K562 (cell line): ENCODE measurements at regions not wholly inside any gene's neighbourhood (a gene's known extent, or its start where the extent isn't known, plus 50 kb on each side); places are given as distances from the start of the nearest gene placed in this dataset.

ENCODE experiments used
- ATAC-seq: fragments of 200-7000 bp; cut with Tn5 transposase; 3 replicates; pipeline ENCODE4 v1.9.1; 2020; ENCODE audit warnings: moderate library complexity
- BruUV-seq: library from RNA; stranded (reverse); fragments of 400-500 nt; replicated peaks from 2 replicates; lab custom pipeline; 2021; lab: Mats Ljungman, UMichigan
- CTCF ChIA-PET: fragments of 300-600 bp; formaldehyde crosslinking; extraction: SDS; loops from one replicate; lab custom pipeline; 2021; ENCODE audit warnings: low intra/inter-chr PET ratio; lab: Yijun Ruan, JAX
- POLR2A ChIA-PET: fragments of 300-600, 350-650 bp; sonication (Branson Sonifier 250); formaldehyde crosslinking; extraction: SDS; loops from one replicate; lab custom pipeline; 2021; ENCODE audit warnings: antibody characterized with exemption, inconsistent platforms; lab: Yijun Ruan, JAX
- DNase-seq, 4 experiments: peaks; one replicate each; pipeline versions ENCODE4 v3.0.0 to v3.0.0-alpha.2; 2011 to 2018; ENCODE audit warnings: low spot score in 3 of 4, mixed read lengths in 3 of 4; ENCODE audit errors: extremely low read depth in 1 of 4
- FAIRE-seq: peaks from 2 replicates; lab custom pipeline; 2011; peaks lifted over from hg19 to GRCh38; lab: Jason Lieb, UNC
- H2AFZ ChIP-seq: 2 replicates; pipeline ENCODE4 v1.6.0; 2011; ENCODE audit warnings: low read depth, low read length, control low read depth, inconsistent platforms
- H3K27ac ChIP-seq: fragments of 200-600 bp; 3 replicates; pipeline ENCODE4 v1.8.0; 2011; ENCODE audit warnings: low read depth, mild to moderate bottlenecking, control low read depth, inconsistent platforms, low read length, moderate library complexity, mixed read lengths; ENCODE audit errors: extremely low read depth
- H3K27me3 ChIP-seq, 2 experiments: fragments of 300-600 bp in 1 of 2; 2 replicates in 1 of 2; 3 replicates in 1 of 2; pipeline versions ENCODE4 v1.6.0 to v1.8.0; 2011; ENCODE audit warnings: inconsistent platforms in 2 of 2, low read length in 2 of 2, mild to moderate bottlenecking in 1 of 2, mixed read lengths in 1 of 2, moderate library complexity in 1 of 2; ENCODE audit not compliant: control insufficient read depth in 2 of 2, insufficient read depth in 2 of 2
- H3K36me3 ChIP-seq: fragments of 300-600 bp; 3 replicates; pipeline ENCODE4 v1.8.0; 2011; ENCODE audit warnings: mild to moderate bottlenecking, low read length, inconsistent platforms; ENCODE audit not compliant: control insufficient read depth, insufficient read depth
- H3K4me1 ChIP-seq, 2 experiments: fragments of 200-600 bp in 1 of 2; replicated peaks in 1 of 2; 2 replicates in 1 of 2; 3 replicates in 1 of 2; pipeline versions ENCODE4 v1.5.1 to v1.8.0; 2011; ENCODE audit warnings: inconsistent platforms in 2 of 2, low read length in 2 of 2, mild to moderate bottlenecking in 1 of 2, mixed read lengths in 1 of 2, moderate library complexity in 1 of 2; ENCODE audit not compliant: control insufficient read depth in 2 of 2, insufficient read depth in 2 of 2
- H3K4me2 ChIP-seq: 2 replicates; pipeline ENCODE4 v1.6.1; 2011; ENCODE audit warnings: low read length, control low read depth, inconsistent platforms, mixed read lengths; ENCODE audit not compliant: insufficient read depth
- H3K4me3 ChIP-seq: fragments of 200-600 bp; sonication (generic), shearing (Covaris generic); 2 replicates; pipeline ENCODE4 v1.5.1; 2016; ENCODE audit warnings: control low read depth, inconsistent platforms
- H3K79me2 ChIP-seq: fragments of 200-600 bp; 3 replicates; pipeline ENCODE4 v1.8.0; 2011; ENCODE audit warnings: low read length, inconsistent platforms; ENCODE audit not compliant: control insufficient read depth, insufficient read depth
- H3K9ac ChIP-seq, 2 experiments: 2 replicates each; pipeline versions ENCODE4 v1.6.0 to v1.6.1; 2011; ENCODE audit warnings: low read depth in 2 of 2, low read length in 2 of 2, control low read depth in 1 of 2, inconsistent platforms in 1 of 2, mild to moderate bottlenecking in 1 of 2, mixed read lengths in 1 of 2; ENCODE audit not compliant: insufficient read depth in 1 of 2
- H3K9me1 ChIP-seq: one replicate; pipeline ENCODE4 v1.6.0; 2011; ENCODE audit warnings: inconsistent platforms, mild to moderate bottlenecking, low read length, moderate library complexity; ENCODE audit not compliant: control insufficient read depth, insufficient read depth
- H3K9me3 ChIP-seq: replicated peaks from 2 replicates; pipeline ENCODE4 v1.5.1; 2011; ENCODE audit warnings: low read depth, low read length, inconsistent platforms; ENCODE audit not compliant: control insufficient read depth, insufficient read depth
- H4K20me1 ChIP-seq: replicated peaks from 2 replicates; pipeline ENCODE4 v1.6.1; 2011; ENCODE audit warnings: low read length, inconsistent platforms, mixed read lengths; ENCODE audit not compliant: control insufficient read depth, insufficient read depth
- E4F1 ChIP-seq: fragments of 250-450 bp; sonication (Bioruptor Pico); IDR thresholded peaks from 2 replicates; pipeline ENCODE4 v1.5.0; 2021; ENCODE audit warnings: mild to moderate bottlenecking, borderline replicate concordance
- FOXJ3 ChIP-seq: sonication (generic); formaldehyde crosslinking; IDR thresholded peaks from 2 replicates; pipeline ENCODE4 v1.4.0; 2020; ENCODE audit warnings: mild to moderate bottlenecking, missing genetic modification reagents
- FOXK2 ChIP-seq, 2 experiments: fragments of 450-650 bp; IDR thresholded peaks in 1 of 2; conservative IDR thresholded peaks in 1 of 2; 2 replicates each; pipeline ENCODE4 v1.6.1; 2016; ENCODE audit warnings: low read depth in 2 of 2, mild to moderate bottlenecking in 1 of 2
- HINFP ChIP-seq: fragments of 450-650 bp; conservative IDR thresholded peaks from 2 replicates; pipeline ENCODE4 v1.6.1; 2016; ENCODE audit warnings: missing genetic modification characterization, low read depth, mild to moderate bottlenecking, control low read depth, missing compliant biosample characterization
- IRF1 ChIP-seq: sonication (generic); formaldehyde crosslinking; IDR thresholded peaks from 2 replicates; pipeline ENCODE4 v1.8.0; 2022; ENCODE audit warnings: missing genetic modification reagents, mild to moderate bottlenecking, borderline replicate concordance
- LARP7 ChIP-seq: fragments of 450-650 bp; IDR thresholded peaks from 2 replicates; pipeline ENCODE4 v1.6.1; 2016
- MCM2 ChIP-seq: fragments of 450-650 bp; IDR thresholded peaks from 2 replicates; pipeline ENCODE4 v1.6.1; 2017; ENCODE audit warnings: low read depth, mild to moderate bottlenecking
- MIER1 ChIP-seq: fragments of 450-650 bp; IDR thresholded peaks from 2 replicates; pipeline ENCODE4 v1.6.1; 2016; ENCODE audit warnings: antibody characterized with exemption, mild to moderate bottlenecking, low read depth
- MTA3 ChIP-seq: fragments of 450-650 bp; formaldehyde crosslinking; IDR thresholded peaks from 2 replicates; pipeline ENCODE4 v1.6.1; 2017; ENCODE audit warnings: mild to moderate bottlenecking, borderline replicate concordance
- SFPQ ChIP-seq: fragments of 200-400 bp; formaldehyde crosslinking; IDR thresholded peaks from 2 replicates; pipeline ENCODE4 v1.6.1; 2017; ENCODE audit warnings: mild to moderate bottlenecking, low read depth, low read length, moderate library complexity
- ZBED1 ChIP-seq: IDR thresholded peaks from 2 replicates; pipeline ENCODE4 v1.6.1; 2014
- ZNF165 ChIP-seq: fragments of 250-450 bp; sonication (Bioruptor Pico); IDR thresholded peaks from 2 replicates; pipeline ENCODE4 v1.4.0; 2020; ENCODE audit warnings: borderline replicate concordance
- ZNF584 ChIP-seq: fragments of 200-800 bp; sonication (Bioruptor generic); IDR thresholded peaks from 2 replicates; pipeline ENCODE4 v1.6.1; 2016; ENCODE audit warnings: low read depth, mild to moderate bottlenecking, missing genetic modification characterization, missing compliant biosample characterization
- ZNF75A ChIP-seq: fragments of 450-650 bp; formaldehyde crosslinking; IDR thresholded peaks from 2 replicates; pipeline ENCODE4 v1.4.0; 2020; ENCODE audit warnings: mild to moderate bottlenecking
- WGBS: fragments of 100-300 bp; shearing (Covaris generic); methylation state at CpG from one replicate; pipeline ENCODE4 v1.1.6; 2016; ENCODE audit warnings: low coverage, mixed read lengths; ENCODE audit not compliant: insufficient coverage; ENCODE audit errors: missing lambda C conversion rate; 5-methylcytosine and 5-hydroxymethylcytosine counted together
- in situ Hi-C: fragments of 300-500 bp; cut with MboI; formaldehyde crosslinking; loops from 4 replicates; pipeline ENCODE4 v1.15.0; 2018; ENCODE audit warnings: inconsistent platforms, mixed read lengths
- intact Hi-C: fragments of 100-400 bp; cut with micrococcal nuclease; formaldehyde crosslinking; loops from 2 replicates; pipeline ENCODE4 v1.14.2; 2022

GRCh38 chr2:15829985-15830384, 110.4 kb upstream of the MYCN start (continued):
- no peak for TF ChIP-seq SFPQ
- no peak for TF ChIP-seq IRF1 (CRISPR knock-in tag)
- TF ChIP-seq LARP7 = no peak
- TF ChIP-seq MCM2 = no peak

- 0% methylated on average over 1 of the region's 1 CpG for WGBS
- H3K79me2 ChIP-seq = no peaks in the 10 kb centered on the region
- no peak overlapping the region for H3K4me2 ChIP-seq
- FAIRE-seq (no peak), DNase-seq (no peak), ATAC-seq (no peak)
- ChIA-PET CTCF (no interaction called here), POLR2A (interaction anchor here (0.6 kb wide), 1 partner anchor 457 kb away, joined by 4 read pairs; no protein-coding TSS in a partner anchor)
- no peaks in the 10 kb centered on the region for H3K9me1 ChIP-seq
- peaks cover 3 to 20% of the 10 kb centered on the region in 2 experiments; a peak in 2 of 5 replicates for H3K27me3 ChIP-seq
- H3K9me3 ChIP-seq = no peaks in the 10 kb centered on the region; the same call in 1 of the 2 replicates
- H3K4me3 ChIP-seq = no peak overlapping the region
- no peak overlapping the region for H3K27ac ChIP-seq
- intact Hi-C loops = no loop called here
- H4K20me1 ChIP-seq = 0 out of 2 replicates have a peak, but pooled peaks cover 3% of the 10 kb centered on the region
- H3K4me1 ChIP-seq = no peaks in the 10 kb centered on the region
- in situ Hi-C loops = no loop called here
- H2AFZ ChIP-seq = no peak overlapping the region
- no peaks in the 10 kb centered on the region for H3K36me3 ChIP-seq
- BruUV-seq = no TSS peak
- no peak overlapping the region for H3K9ac ChIP-seq
- TF ChIP-seq ZBED1 (no peak), ZNF75A (CRISPR knock-in tag) (no peak), ZNF165 (CRISPR knock-in tag) (no peak), FOXJ3 (CRISPR knock-in tag) (no peak), ZNF584 (CRISPR knock-in tag) (no peak), MTA3 (no peak), HINFP (tag) (no peak), FOXK2 (conservative IDR thresholded peaks at IDR 0.05 in 1 of 2, IDR thresholded peaks at IDR 0.05 in 1 of 2; ENCODE audit: low read depth in 2 of 2) (no peak), E4F1 (CRISPR knock-in tag) (no peak), MIER1 (no peak)
Observed at GRCh38 chr2:15830937-15831549, 109.3 kb upstream of the MYCN start.
